ENCODE measurements at regions not wholly inside any gene's neighbourhood (a gene's known extent, or its start where the extent isn't known, plus 50 kb on each side); places are given as distances from the start of the nearest gene placed in this dataset.

GRCh38 chr10:130782467-130782866, 529.1 kb downstream of the TCERG1L start:
- no peaks in the 10 kb centered on the region for H3K9me3 ChIP-seq (ENCODE audit: low read depth)
- no peaks in the 10 kb centered on the region for H3K4me1 ChIP-seq (ENCODE audit: low read depth)
- no peak for TF ChIP-seq CTCF (IDR thresholded peaks at IDR 0.05; ENCODE audit: low read depth, low read length)
- DNase-seq (ENCODE audit: low read depth in 1 of 2, low spot score in 1 of 2): no peak
- H3K27ac ChIP-seq: no peak overlapping the region
- no peak overlapping the region for H3K4me3 ChIP-seq
- no peaks in the 10 kb centered on the region for H3K36me3 ChIP-seq
- no peaks in the 10 kb centered on the region for H3K27me3 ChIP-seq

GRCh38 chr10:130784326-130784725, 527.2 kb downstream of the TCERG1L start:
- no peak overlapping the region for H3K27ac ChIP-seq
- H3K4me3 ChIP-seq: no peak overlapping the region
- DNase-seq (ENCODE audit: low read depth in 1 of 2, low spot score in 1 of 2): no peak
- no peaks in the 10 kb centered on the region for H3K36me3 ChIP-seq
- TF ChIP-seq CTCF (IDR thresholded peaks at IDR 0.05; ENCODE audit: low read depth, low read length): no peak
- H3K27me3 ChIP-seq: no peaks in the 10 kb centered on the region
- H3K9me3 ChIP-seq (ENCODE audit: low read depth): no peaks in the 10 kb centered on the region
- H3K4me1 ChIP-seq (ENCODE audit: low read depth): no peaks in the 10 kb centered on the region

GRCh38 chr10:130786365-130786966, 525.1 kb downstream of the TCERG1L start:
- no peak for DNase-seq (ENCODE audit: low read depth in 1 of 2, low spot score in 1 of 2)
- no peaks in the 10 kb centered on the region for H3K27me3 ChIP-seq
- H3K4me1 ChIP-seq (ENCODE audit: low read depth): no peaks in the 10 kb centered on the region
- no peak overlapping the region for H3K4me3 ChIP-seq
- TF ChIP-seq CTCF (IDR thresholded peaks at IDR 0.05; ENCODE audit: low read depth, low read length): no peak
- H3K27ac ChIP-seq: no peak overlapping the region
- no peaks in the 10 kb centered on the region for H3K36me3 ChIP-seq
- H3K9me3 ChIP-seq (ENCODE audit: low read depth): no peaks in the 10 kb centered on the region

- Histone ChIP-seq H3K27me3 (no peaks in the 10 kb centered on the region), H3K27ac (no peak overlapping the region), H3K9me3 (ENCODE audit: low read depth) (no peaks in the 10 kb centered on the region), H3K4me1 (ENCODE audit: low read depth) (no peaks in the 10 kb centered on the region), H3K36me3 (no peaks in the 10 kb centered on the region), H3K4me3 (no peak overlapping the region)
- DNase-seq (ENCODE audit: low read depth in 1 of 2, low spot score in 1 of 2): no peak
- no peak for TF ChIP-seq CTCF (IDR thresholded peaks at IDR 0.05; ENCODE audit: low read depth, low read length)
Observed at GRCh38 chr10:130787243-130787642, 524.3 kb downstream of the TCERG1L start.

- H3K9me3 ChIP-seq (ENCODE audit: low read depth): no peaks in the 10 kb centered on the region
- no peak for DNase-seq (ENCODE audit: low read depth in 1 of 2, low spot score in 1 of 2)
- H3K4me1 ChIP-seq (ENCODE audit: low read depth): no peaks in the 10 kb centered on the region
- no peak overlapping the region for H3K27ac ChIP-seq
- TF ChIP-seq CTCF (IDR thresholded peaks at IDR 0.05; ENCODE audit: low read depth, low read length): no peak
- H3K4me3 ChIP-seq: no peak overlapping the region
- no peaks in the 10 kb centered on the region for H3K36me3 ChIP-seq
- H3K27me3 ChIP-seq: no peaks in the 10 kb centered on the region
Observed at GRCh38 chr10:130787821-130788220, 523.7 kb downstream of the TCERG1L start.

GRCh38 chr10:130790339-130790738, 521.2 kb downstream of the TCERG1L start:
- no peak for TF ChIP-seq CTCF (IDR thresholded peaks at IDR 0.05; ENCODE audit: low read depth, low read length)
- Histone ChIP-seq H3K4me1 (ENCODE audit: low read depth) (no peaks in the 10 kb centered on the region), H3K36me3 (no peaks in the 10 kb centered on the region), H3K27me3 (no peaks in the 10 kb centered on the region), H3K4me3 (no peak overlapping the region), H3K27ac (no peak overlapping the region), H3K9me3 (ENCODE audit: low read depth) (no peaks in the 10 kb centered on the region)
- no peak for DNase-seq (ENCODE audit: low read depth in 1 of 2, low spot score in 1 of 2)
